ENCODE measurements at regions not wholly inside any gene's neighbourhood (a gene's known extent, or its start where the extent isn't known, plus 50 kb on each side); places are given as distances from the start of the nearest gene placed in this dataset.

- TF ChIP-seq CTCF (IDR thresholded peaks at IDR 0.05): no peak
- no peak for TF ChIP-seq POLR2A (IDR thresholded peaks at IDR 0.05)
- no peak for TF ChIP-seq POLR2AphosphoS5 (IDR thresholded peaks at IDR 0.05)
Observed at GRCh38 chr5:17802256-17802655, 168.0 kb downstream of the TAF11L14 start.
